Epithelial cell of esophagus (primary cell): ENCODE measurements at regions not wholly inside any gene's neighbourhood (a gene's known extent, or its start where the extent isn't known, plus 50 kb on each side); places are given as distances from the start of the nearest gene placed in this dataset.
"Not testable (repeated sequence)": the region's sequence is repeated elsewhere in the genome, so short reads cannot be mapped to it uniquely, and the experiment has no call there.

ENCODE experiments used
- DNase-seq: peaks from one replicate; pipeline ENCODE4 v3.0.0; 2010; ENCODE audit warnings: low read depth
- H3K4me3 ChIP-seq: 2 replicates; pipeline ENCODE4 v1.5.1; 2011; ENCODE audit warnings: mild to moderate bottlenecking, low read length, control low read depth
- CTCF ChIP-seq: IDR thresholded peaks from 2 replicates; pipeline ENCODE4 v1.5.1; 2011; ENCODE audit warnings: low read depth, mild to moderate bottlenecking, low read length, control low read depth, inconsistent platforms; ENCODE audit not compliant: insufficient read depth; ENCODE audit errors: missing control alignments

- no peak for TF ChIP-seq CTCF
- no peak overlapping the region for H3K4me3 ChIP-seq
- DNase-seq: no peak
These were observed 488.7 kb upstream of the PROK2 start for GRCh38 chr3:72273615-72274014.

- H3K4me3 ChIP-seq: no peak overlapping the region
- no peak for DNase-seq
- no peak for TF ChIP-seq CTCF
These were observed 487.4 kb upstream of the PROK2 start for GRCh38 chr3:72272356-72272755.

- H3K4me3 ChIP-seq: no peak overlapping the region
- TF ChIP-seq CTCF: no peak
- DNase-seq: no peak
These were observed 487.0 kb upstream of the PROK2 start for GRCh38 chr3:72271923-72272322.

GRCh38 chr3:72271216-72271615 is 486.3 kb upstream of the PROK2 start:
- TF ChIP-seq CTCF: no peak
- no peak for DNase-seq

GRCh38 chr3:72270730-72271129 is 485.8 kb upstream of the PROK2 start:
- no peak for DNase-seq
- no peak overlapping the region for H3K4me3 ChIP-seq
- no peak for TF ChIP-seq CTCF

More at GRCh38 chr3:72271216-72271615, 486.3 kb upstream of the PROK2 start:
- no peak overlapping the region for H3K4me3 ChIP-seq

- H3K4me3 ChIP-seq: no peak overlapping the region
- TF ChIP-seq CTCF: no peak
- peak; percentile 81 for DNase-seq
These were observed 485.2 kb upstream of the PROK2 start for GRCh38 chr3:72270072-72270681.

GRCh38 chr3:72269475-72269874 is 484.5 kb upstream of the PROK2 start:
- no peak for TF ChIP-seq CTCF
- no peak for DNase-seq
- H3K4me3 ChIP-seq: no peak overlapping the region

GRCh38 chr3:72266921-72267524 is 482.1 kb upstream of the PROK2 start:
- DNase-seq, H3K4me3 ChIP-seq: not testable (repeated sequence)
